Natural killer cell (primary cell): ENCODE measurements at regions not wholly inside any gene's neighbourhood (a gene's known extent, or its start where the extent isn't known, plus 50 kb on each side); places are given as distances from the start of the nearest gene placed in this dataset.

ENCODE experiments used
- ATAC-seq, 3 donors: fragments of 150-1000 bp in 2 of 3; fragments of 200-7000 bp in 1 of 3; cut with Tn5 transposase; 1 replicate in 1 of 3; 2 replicates in 2 of 3; pipeline ENCODE4 v1.10.0; 2021; ENCODE audit warnings: mild to moderate bottlenecking in 2 of 3, moderate library complexity in 2 of 3
- DNase-seq, 2 donors: peaks; one replicate each; pipeline versions ENCODE4 v3.0.0 to v3.0.0-alpha.2; 2013 to 2021; ENCODE audit warnings: mixed read lengths in 1 of 2
- H3K27ac ChIP-seq: one replicate; pipeline ENCODE4 v1.5.1; 2013; ENCODE audit warnings: mild to moderate bottlenecking, low read length
- H3K27me3 ChIP-seq: one replicate; pipeline ENCODE4 v1.6.1; 2013; ENCODE audit warnings: low read length; ENCODE audit not compliant: control insufficient read depth, insufficient read depth
- H3K36me3 ChIP-seq: one replicate; pipeline ENCODE4 v1.6.1; 2013; ENCODE audit warnings: low read length; ENCODE audit not compliant: control insufficient read depth, insufficient read depth
- H3K4me1 ChIP-seq: one replicate; pipeline ENCODE4 v1.6.1; 2013; ENCODE audit warnings: low read length; ENCODE audit not compliant: control insufficient read depth, insufficient read depth
- H3K4me3 ChIP-seq: one replicate; pipeline ENCODE4 v1.5.1; 2013; ENCODE audit warnings: low read length
- H3K9me3 ChIP-seq: one replicate; pipeline ENCODE4 v1.6.1; 2013; ENCODE audit warnings: low read length; ENCODE audit not compliant: control insufficient read depth, insufficient read depth
- H3K27ac Mint-ChIP-seq, 2 donors: one replicate each; pipeline ENCODE4 v1.8.0; 2022; ENCODE audit warnings: mild to moderate bottlenecking in 2 of 2, mixed read lengths in 2 of 2, moderate library complexity in 1 of 2
- H3K27me3 Mint-ChIP-seq, 2 donors: one replicate each; pipeline ENCODE4 v1.8.0; 2022; ENCODE audit warnings: low read depth in 2 of 2, mixed read lengths in 2 of 2
- H3K36me3 Mint-ChIP-seq: one replicate; pipeline ENCODE4 v1.8.0; 2022; ENCODE audit warnings: mixed read lengths
- H3K4me1 Mint-ChIP-seq, 2 donors: one replicate each; pipeline ENCODE4 v1.8.0; 2022; ENCODE audit warnings: mixed read lengths in 2 of 2
- H3K4me3 Mint-ChIP-seq: one replicate; pipeline ENCODE4 v1.8.0; 2022; ENCODE audit warnings: mild to moderate bottlenecking, moderate library complexity, mixed read lengths
- H3K9me3 Mint-ChIP-seq, 2 donors: one replicate each; pipeline ENCODE4 v1.8.0; 2022; ENCODE audit warnings: mixed read lengths in 2 of 2
- WGBS: methylation state at CpG from one replicate; pipeline ENCODE4 v1.1.7; 2013; ENCODE audit warnings: missing lambda C conversion rate; ENCODE audit not compliant: insufficient coverage; 5-methylcytosine and 5-hydroxymethylcytosine counted together
- intact Hi-C: fragments of 100-400 bp; cut with micrococcal nuclease; formaldehyde crosslinking; loops from one replicate; pipeline ENCODE4 v1.14.2; 2022
- TF ChIP-seq, protein P1 (sequence below): fragments of 200-600 bp; IDR thresholded peaks from one replicate; pipeline ENCODE4 v1.8.0; 2022; ENCODE audit warnings: antibody characterized with exemption

DNA sequence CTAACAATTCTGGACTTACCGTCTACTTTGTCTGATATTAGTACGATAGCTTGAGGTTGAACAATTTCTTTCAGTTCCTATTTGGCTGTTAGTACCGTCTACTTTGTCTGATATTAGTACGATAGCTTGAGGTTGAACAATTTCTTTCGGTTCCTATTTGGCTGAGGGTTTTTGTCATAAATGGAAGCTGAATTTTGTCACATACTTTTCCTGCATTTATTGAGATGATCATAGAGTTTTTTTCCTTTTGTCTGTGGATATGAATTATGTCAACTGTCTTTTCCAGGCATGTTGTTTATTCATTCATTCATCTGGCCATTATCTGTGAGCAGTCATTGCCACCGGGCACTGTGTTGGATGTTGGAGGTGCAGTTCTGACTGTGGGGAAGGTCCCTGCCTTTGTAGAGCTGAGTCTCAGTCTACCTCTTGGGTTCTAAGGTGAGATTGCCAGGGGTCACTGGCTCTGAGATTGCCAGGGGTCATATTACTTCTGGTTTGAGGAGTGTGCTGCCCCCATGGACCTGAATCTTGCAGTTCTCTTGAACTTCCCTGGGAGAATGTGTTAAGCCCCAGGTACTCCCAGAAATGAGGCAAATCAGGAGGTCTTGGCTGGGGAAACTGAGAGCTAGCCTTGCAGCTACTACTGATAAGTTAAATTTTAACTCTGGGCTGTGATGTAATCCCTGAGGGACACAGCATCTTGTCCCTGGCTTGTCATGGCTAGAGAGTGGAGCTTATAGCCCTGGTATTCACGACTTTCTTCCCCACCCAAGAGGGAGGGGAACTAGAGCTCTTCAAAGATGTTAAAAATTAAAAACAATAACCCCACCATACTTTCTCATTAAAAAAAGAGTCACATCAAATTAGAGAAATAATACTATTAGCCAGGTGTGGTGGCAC lies 89.1 kb upstream of the MBOAT2 start:
- no peaks in the 10 kb centered on the region for H3K4me1 ChIP-seq
- Mint-ChIP-seq H3K9me3 (no peaks in the 10 kb centered on the region), H3K27ac (no peak overlapping the region), H3K36me3 (no peaks in the 10 kb centered on the region), H3K27me3 (peaks cover 8 to 23% of the 10 kb centered on the region in 2 donors), H3K4me1 (no peaks in the 10 kb centered on the region), H3K4me3 (no peak overlapping the region)
- H3K4me3 ChIP-seq: no peak overlapping the region
- ATAC-seq: no peak
- intact Hi-C loops: no loop called here
- H3K36me3 ChIP-seq: no peaks in the 10 kb centered on the region
- WGBS: 77% methylated on average over 4 of the region's 7 CpGs
- H3K27ac ChIP-seq: no peak overlapping the region
- no peaks in the 10 kb centered on the region for H3K9me3 ChIP-seq
- TF ChIP-seq, protein P1, sequence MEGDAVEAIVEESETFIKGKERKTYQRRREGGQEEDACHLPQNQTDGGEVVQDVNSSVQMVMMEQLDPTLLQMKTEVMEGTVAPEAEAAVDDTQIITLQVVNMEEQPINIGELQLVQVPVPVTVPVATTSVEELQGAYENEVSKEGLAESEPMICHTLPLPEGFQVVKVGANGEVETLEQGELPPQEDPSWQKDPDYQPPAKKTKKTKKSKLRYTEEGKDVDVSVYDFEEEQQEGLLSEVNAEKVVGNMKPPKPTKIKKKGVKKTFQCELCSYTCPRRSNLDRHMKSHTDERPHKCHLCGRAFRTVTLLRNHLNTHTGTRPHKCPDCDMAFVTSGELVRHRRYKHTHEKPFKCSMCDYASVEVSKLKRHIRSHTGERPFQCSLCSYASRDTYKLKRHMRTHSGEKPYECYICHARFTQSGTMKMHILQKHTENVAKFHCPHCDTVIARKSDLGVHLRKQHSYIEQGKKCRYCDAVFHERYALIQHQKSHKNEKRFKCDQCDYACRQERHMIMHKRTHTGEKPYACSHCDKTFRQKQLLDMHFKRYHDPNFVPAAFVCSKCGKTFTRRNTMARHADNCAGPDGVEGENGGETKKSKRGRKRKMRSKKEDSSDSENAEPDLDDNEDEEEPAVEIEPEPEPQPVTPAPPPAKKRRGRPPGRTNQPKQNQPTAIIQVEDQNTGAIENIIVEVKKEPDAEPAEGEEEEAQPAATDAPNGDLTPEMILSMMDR: no peak
- H3K27me3 ChIP-seq: peaks cover 6% of the 10 kb centered on the region
- DNase-seq: no peak

DNA sequence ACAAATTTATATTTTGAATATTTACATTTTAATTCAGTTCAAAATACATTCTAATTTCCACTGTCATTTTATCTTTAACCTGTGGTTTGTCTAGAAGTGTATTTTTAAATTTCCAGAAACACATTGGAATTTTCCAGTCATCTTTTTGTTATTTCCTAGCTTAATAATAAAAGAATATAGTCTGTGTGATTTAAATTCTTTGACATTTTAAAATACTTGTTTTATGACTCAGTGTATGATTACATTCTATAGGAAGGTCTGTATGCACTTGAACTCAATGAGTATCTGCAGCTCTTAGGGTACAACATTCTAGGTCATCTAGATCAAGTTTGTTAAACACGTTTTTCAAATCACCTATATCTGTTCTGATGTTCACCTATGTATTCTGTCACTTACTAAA lies 88.3 kb upstream of the MBOAT2 start:
- ATAC-seq (no peak), DNase-seq (no peak)
- WGBS: no CpG with 5 or more reads among the region's 1 CpG
- Histone ChIP-seq H3K4me1 (no peaks in the 10 kb centered on the region), H3K9me3 (no peaks in the 10 kb centered on the region), H3K36me3 (no peaks in the 10 kb centered on the region), H3K27ac (no peak overlapping the region), H3K27me3 (peaks cover 6% of the 10 kb centered on the region), H3K4me3 (no peak overlapping the region)
- Mint-ChIP-seq H3K27ac (no peak overlapping the region), H3K27me3 (peaks cover 14 to 23% of the 10 kb centered on the region in 2 donors), H3K4me3 (no peak overlapping the region), H3K9me3 (no peaks in the 10 kb centered on the region), H3K4me1 (no peaks in the 10 kb centered on the region), H3K36me3 (no peaks in the 10 kb centered on the region)
- TF ChIP-seq, protein P1: no peak
- intact Hi-C loops: no loop called here

DNA sequence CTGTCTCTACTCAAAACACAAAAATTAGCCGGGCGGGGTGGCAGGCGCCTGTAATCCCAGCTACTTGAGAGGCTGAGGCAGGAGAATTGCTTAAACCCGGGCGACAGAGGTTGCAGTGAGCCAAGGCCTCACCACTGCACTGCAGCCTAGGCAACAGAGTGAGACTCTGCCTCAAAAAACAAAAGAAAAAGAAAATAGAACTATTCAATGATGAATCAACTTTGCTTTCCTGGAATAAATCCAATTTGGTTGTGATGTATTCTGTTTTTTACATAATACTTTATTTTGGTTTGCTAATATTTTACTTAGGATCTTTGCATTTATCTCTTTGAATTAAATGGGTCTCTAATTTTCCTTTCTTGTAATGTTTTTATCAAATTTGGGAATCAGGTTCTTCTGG lies 86.3 kb upstream of the MBOAT2 start:
- Histone ChIP-seq H3K4me1 (no peaks in the 10 kb centered on the region), H3K4me3 (no peak overlapping the region), H3K27me3 (peaks cover 6% of the 10 kb centered on the region), H3K9me3 (no peaks in the 10 kb centered on the region), H3K36me3 (no peaks in the 10 kb centered on the region), H3K27ac (no peak overlapping the region)
- 89% methylated on average over 5 of the region's 5 CpGs for WGBS
- Mint-ChIP-seq H3K4me1 (no peaks in the 10 kb centered on the region), H3K36me3 (no peaks in the 10 kb centered on the region), H3K27ac (no peak overlapping the region), H3K9me3 (no peaks in the 10 kb centered on the region), H3K4me3 (no peak overlapping the region), H3K27me3 (peaks cover 16 to 18% of the 10 kb centered on the region in 2 donors)
- ATAC-seq (no peak), DNase-seq (no peak)
- TF ChIP-seq, protein P1: no peak
- intact Hi-C loops: no loop called here
